Keratinocyte (primary cell): ENCODE measurements at regions not wholly inside any gene's neighbourhood (a gene's known extent, or its start where the extent isn't known, plus 50 kb on each side); places are given as distances from the start of the nearest gene placed in this dataset.

Experiments used
- EZH2 ChIP-seq: IDR thresholded peaks from one replicate; pipeline ENCODE4 v1.6.1; 2012; ENCODE audit warnings: inconsistent platforms, mild to moderate bottlenecking, low read length, moderate library complexity
- TF ChIP-seq, protein P1 (sequence below), 3 experiments: IDR thresholded peaks in 1 of 3; conservative IDR thresholded peaks in 1 of 3; optimal IDR thresholded peaks in 1 of 3; 2 replicates in 2 of 3; 3 replicates in 1 of 3; pipeline versions ENCODE3 to v1.5.1; 2011; ENCODE audit warnings: low read length in 3 of 3, mild to moderate bottlenecking in 3 of 3, moderate library complexity in 2 of 3, control low read depth in 1 of 3, inconsistent platforms in 1 of 3; ENCODE audit not compliant: insufficient read depth in 2 of 3; ENCODE audit errors: extremely low read depth in 1 of 3

DNA sequence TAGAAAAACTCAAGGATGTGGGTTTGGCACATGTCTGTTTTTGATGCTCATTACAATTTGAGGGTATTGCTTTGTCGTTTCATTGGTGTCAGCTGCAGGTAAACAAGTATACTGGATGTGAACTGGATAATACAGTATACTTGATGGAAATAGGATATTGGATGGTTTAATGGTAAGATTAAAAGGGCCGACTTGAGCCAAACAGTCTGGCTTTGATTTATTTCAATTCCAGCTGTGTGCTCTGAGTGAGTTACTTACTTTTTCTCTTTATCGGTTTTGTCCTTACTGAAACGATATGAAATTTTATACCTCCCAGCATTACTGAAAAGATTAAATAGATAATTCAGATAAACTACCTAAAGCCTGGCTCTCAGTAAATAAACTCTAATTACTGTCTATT is 227.6 kb downstream of the ASXL3 start:
- TF ChIP-seq EZH2: no peak
- TF ChIP-seq, protein P1, sequence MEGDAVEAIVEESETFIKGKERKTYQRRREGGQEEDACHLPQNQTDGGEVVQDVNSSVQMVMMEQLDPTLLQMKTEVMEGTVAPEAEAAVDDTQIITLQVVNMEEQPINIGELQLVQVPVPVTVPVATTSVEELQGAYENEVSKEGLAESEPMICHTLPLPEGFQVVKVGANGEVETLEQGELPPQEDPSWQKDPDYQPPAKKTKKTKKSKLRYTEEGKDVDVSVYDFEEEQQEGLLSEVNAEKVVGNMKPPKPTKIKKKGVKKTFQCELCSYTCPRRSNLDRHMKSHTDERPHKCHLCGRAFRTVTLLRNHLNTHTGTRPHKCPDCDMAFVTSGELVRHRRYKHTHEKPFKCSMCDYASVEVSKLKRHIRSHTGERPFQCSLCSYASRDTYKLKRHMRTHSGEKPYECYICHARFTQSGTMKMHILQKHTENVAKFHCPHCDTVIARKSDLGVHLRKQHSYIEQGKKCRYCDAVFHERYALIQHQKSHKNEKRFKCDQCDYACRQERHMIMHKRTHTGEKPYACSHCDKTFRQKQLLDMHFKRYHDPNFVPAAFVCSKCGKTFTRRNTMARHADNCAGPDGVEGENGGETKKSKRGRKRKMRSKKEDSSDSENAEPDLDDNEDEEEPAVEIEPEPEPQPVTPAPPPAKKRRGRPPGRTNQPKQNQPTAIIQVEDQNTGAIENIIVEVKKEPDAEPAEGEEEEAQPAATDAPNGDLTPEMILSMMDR (optimal IDR thresholded peaks at IDR 0.05 in 1 of 3, IDR thresholded peaks at IDR 0.05 in 1 of 3, conservative IDR thresholded peaks at IDR 0.05 in 1 of 3; ENCODE audit: extremely low read depth in 1 of 3, insufficient read depth in 2 of 3, low read length in 3 of 3): no peak
